Neural cell (in vitro differentiated cells): ENCODE measurements at regions not wholly inside any gene's neighbourhood (a gene's known extent, or its start where the extent isn't known, plus 50 kb on each side); places are given as distances from the start of the nearest gene placed in this dataset.

ENCODE experiments used
- H2AFZ ChIP-seq: fragments of 200-600, 300-800 bp; sonication (generic), shearing (Covaris generic); 2 replicates; pipeline ENCODE4 v1.6.0; 2014; ENCODE audit warnings: low read depth, mild to moderate bottlenecking, antibody characterized with exemption, low read length, moderate library complexity
- H3F3A ChIP-seq: fragments of 200-600 bp; shearing (Covaris generic); 2 replicates; pipeline ENCODE4 v1.6.1; 2016; ENCODE audit warnings: mild to moderate bottlenecking, moderate library complexity, mixed read lengths, antibody characterized with exemption, low read length; ENCODE audit not compliant: insufficient read depth, poor library complexity, severe bottlenecking
- H3K27ac ChIP-seq: fragments of 200-600, 300-800 bp; sonication (generic), shearing (Covaris generic); 2 replicates; pipeline ENCODE4 v1.5.1; 2014; ENCODE audit warnings: mild to moderate bottlenecking, low read length, moderate library complexity
- H3K27me3 ChIP-seq: fragments of 300-800, 200-600 bp; sonication (generic), shearing (Covaris generic); 2 replicates; pipeline ENCODE4 v1.6.0; 2014; ENCODE audit warnings: mild to moderate bottlenecking, low read depth, low read length, moderate library complexity; ENCODE audit not compliant: insufficient read depth
- H3K36me3 ChIP-seq: fragments of 300-800, 200-600 bp; sonication (generic), shearing (Covaris generic); 2 replicates; pipeline ENCODE4 v1.5.1; 2014; ENCODE audit warnings: mild to moderate bottlenecking, antibody characterized with exemption, low read length, moderate library complexity; ENCODE audit not compliant: insufficient read depth
- H3K4me2 ChIP-seq: fragments of 300-800, 200-600 bp; sonication (generic), shearing (Covaris generic); 2 replicates; pipeline ENCODE4 v1.6.0; 2014; ENCODE audit warnings: mild to moderate bottlenecking, low read length
- H3K4me3 ChIP-seq: fragments of 300-800, 200-600 bp; sonication (generic), shearing (Covaris generic); 2 replicates; pipeline ENCODE4 v1.5.1; 2014; ENCODE audit warnings: mild to moderate bottlenecking, low read length, moderate library complexity
- H3K79me2 ChIP-seq: fragments of 200-600 bp; shearing (Covaris generic); replicated peaks from 2 replicates; pipeline ENCODE4 v1.6.0; 2014; ENCODE audit warnings: mild to moderate bottlenecking, low read length, moderate library complexity; ENCODE audit not compliant: insufficient read depth
- H3K9ac ChIP-seq: fragments of 300-800, 200-600 bp; sonication (generic), shearing (Covaris generic); 2 replicates; pipeline ENCODE4 v1.6.1; 2016; ENCODE audit warnings: mild to moderate bottlenecking, low read length, mixed read lengths
- H3K9me2 ChIP-seq: fragments of 200-600 bp; shearing (Covaris generic); 2 replicates; pipeline ENCODE4 v1.6.1; 2016; ENCODE audit warnings: mild to moderate bottlenecking, low read length, mixed read lengths; ENCODE audit not compliant: insufficient read depth
- H3K9me3 ChIP-seq: fragments of 200-600, 300-800 bp; sonication (generic), shearing (Covaris generic); 2 replicates; pipeline ENCODE4 v1.6.1; 2016; ENCODE audit warnings: mild to moderate bottlenecking, mixed run types, low read length, moderate library complexity, mixed read lengths
- H4K20me1 ChIP-seq: fragments of 200-600 bp; shearing (Covaris generic); 2 replicates; pipeline ENCODE4 v1.6.1; 2016; ENCODE audit warnings: mild to moderate bottlenecking, mixed run types; ENCODE audit not compliant: insufficient read depth
- EP300 ChIP-seq: fragments of 450-650 bp; conservative IDR thresholded peaks from 2 replicates; pipeline ENCODE4 v1.6.1; 2014; ENCODE audit warnings: antibody characterized with exemption, mild to moderate bottlenecking, moderate library complexity; ENCODE audit not compliant: poor library complexity, severe bottlenecking
- EZH2 ChIP-seq: fragments of 200-600, 300-800 bp; shearing (Covaris generic), sonication (generic); IDR thresholded peaks from 2 replicates; pipeline ENCODE4 v1.6.1; 2014; ENCODE audit warnings: antibody characterized with exemption, low read length, borderline replicate concordance, mild to moderate bottlenecking; ENCODE audit not compliant: insufficient read depth, poor library complexity, severe bottlenecking
- MXI1 ChIP-seq: fragments of 450-650 bp; conservative IDR thresholded peaks from 2 replicates; pipeline ENCODE4 v1.6.1; 2014; ENCODE audit warnings: antibody characterized with exemption, mild to moderate bottlenecking; ENCODE audit not compliant: poor library complexity, severe bottlenecking
- POLR2AphosphoS5 ChIP-seq: IDR thresholded peaks from 2 replicates; pipeline ENCODE4 v1.6.1; 2012
- RAD21 ChIP-seq: fragments of 450-650 bp; conservative IDR thresholded peaks from 2 replicates; pipeline ENCODE4 v1.6.1; 2014; ENCODE audit warnings: antibody characterized with exemption, mild to moderate bottlenecking, moderate library complexity
- REST ChIP-seq: IDR thresholded peaks from 2 replicates; pipeline ENCODE4 v1.6.1; 2012; ENCODE audit warnings: borderline replicate concordance
- SMC3 ChIP-seq: fragments of 450-650 bp; conservative IDR thresholded peaks from 2 replicates; pipeline ENCODE4 v1.6.1; 2014; ENCODE audit warnings: antibody characterized with exemption, mild to moderate bottlenecking, moderate library complexity; ENCODE audit not compliant: poor library complexity
- TAF1 ChIP-seq: IDR thresholded peaks from 2 replicates; pipeline ENCODE4 v1.6.1; 2012; ENCODE audit warnings: low read depth
- TF ChIP-seq, protein P1 (sequence below): fragments of 450-650 bp; IDR thresholded peaks from 2 replicates; pipeline ENCODE4 v1.5.1; 2014; ENCODE audit warnings: antibody characterized with exemption, mild to moderate bottlenecking, moderate library complexity; ENCODE audit not compliant: poor library complexity, severe bottlenecking

DNA sequence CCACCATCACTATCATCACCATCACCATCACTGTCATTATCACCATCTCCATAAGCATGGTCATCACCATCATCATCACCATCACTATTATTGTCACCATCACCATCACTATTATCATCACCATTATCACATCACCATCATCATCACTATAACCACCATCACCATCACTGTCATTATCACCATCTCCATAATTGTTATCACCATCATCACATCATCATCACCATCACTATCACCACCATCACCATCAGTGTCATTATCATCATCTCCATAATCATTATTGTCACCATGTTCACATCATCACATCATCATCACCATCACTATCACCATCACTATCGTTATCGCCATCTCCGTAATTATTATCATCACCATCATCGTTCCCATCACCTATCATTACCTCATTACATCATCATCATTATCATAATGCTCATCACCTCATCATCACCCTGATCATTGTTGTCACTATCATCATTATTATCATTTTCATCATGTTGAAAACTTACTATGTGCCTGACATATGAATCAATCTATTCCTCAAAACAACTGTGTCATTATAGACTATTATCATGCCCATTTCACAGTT, 280.3 kb upstream of the HS6ST1 start:
- no peaks in the 10 kb centered on the region for H3K36me3 ChIP-seq
- H4K20me1 ChIP-seq: no peaks in the 10 kb centered on the region
- H3K9me2 ChIP-seq: no peaks in the 10 kb centered on the region
- no peaks in the 10 kb centered on the region for H3K79me2 ChIP-seq
- H3K9ac ChIP-seq: no peak overlapping the region
- H3K27me3 ChIP-seq: no peaks in the 10 kb centered on the region
- H3F3A ChIP-seq: no peaks in the 10 kb centered on the region
- no peak overlapping the region for H3K4me2 ChIP-seq
- no peak overlapping the region for H3K27ac ChIP-seq
- no peak overlapping the region for H2AFZ ChIP-seq
- no peak overlapping the region for H3K4me3 ChIP-seq
- no peaks in the 10 kb centered on the region for H3K9me3 ChIP-seq
- TF ChIP-seq EP300 (no peak), SMC3 (no peak), TAF1 (no peak), REST (no peak)
- TF ChIP-seq, protein P1, sequence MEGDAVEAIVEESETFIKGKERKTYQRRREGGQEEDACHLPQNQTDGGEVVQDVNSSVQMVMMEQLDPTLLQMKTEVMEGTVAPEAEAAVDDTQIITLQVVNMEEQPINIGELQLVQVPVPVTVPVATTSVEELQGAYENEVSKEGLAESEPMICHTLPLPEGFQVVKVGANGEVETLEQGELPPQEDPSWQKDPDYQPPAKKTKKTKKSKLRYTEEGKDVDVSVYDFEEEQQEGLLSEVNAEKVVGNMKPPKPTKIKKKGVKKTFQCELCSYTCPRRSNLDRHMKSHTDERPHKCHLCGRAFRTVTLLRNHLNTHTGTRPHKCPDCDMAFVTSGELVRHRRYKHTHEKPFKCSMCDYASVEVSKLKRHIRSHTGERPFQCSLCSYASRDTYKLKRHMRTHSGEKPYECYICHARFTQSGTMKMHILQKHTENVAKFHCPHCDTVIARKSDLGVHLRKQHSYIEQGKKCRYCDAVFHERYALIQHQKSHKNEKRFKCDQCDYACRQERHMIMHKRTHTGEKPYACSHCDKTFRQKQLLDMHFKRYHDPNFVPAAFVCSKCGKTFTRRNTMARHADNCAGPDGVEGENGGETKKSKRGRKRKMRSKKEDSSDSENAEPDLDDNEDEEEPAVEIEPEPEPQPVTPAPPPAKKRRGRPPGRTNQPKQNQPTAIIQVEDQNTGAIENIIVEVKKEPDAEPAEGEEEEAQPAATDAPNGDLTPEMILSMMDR: no peak

- no peaks in the 10 kb centered on the region for H3K9me2 ChIP-seq
- no peak overlapping the region for H3K4me2 ChIP-seq
- TF ChIP-seq MXI1 (no peak), EP300 (no peak), RAD21 (no peak), EZH2 (no peak), TAF1 (no peak), SMC3 (no peak), POLR2AphosphoS5 (no peak), REST (no peak)
- TF ChIP-seq, protein P1: no peak
- H3K4me3 ChIP-seq: no peak overlapping the region
- H4K20me1 ChIP-seq: no peaks in the 10 kb centered on the region
- H3K9me3 ChIP-seq: no peaks in the 10 kb centered on the region
- H3K27me3 ChIP-seq: no peaks in the 10 kb centered on the region
- H3K36me3 ChIP-seq: no peaks in the 10 kb centered on the region
- H3F3A ChIP-seq: no peaks in the 10 kb centered on the region
- H3K9ac ChIP-seq: no peak overlapping the region
- H2AFZ ChIP-seq: no peak overlapping the region
- no peak overlapping the region for H3K27ac ChIP-seq
- no peaks in the 10 kb centered on the region for H3K79me2 ChIP-seq
Measured at GRCh38 chr2:128599700-128600099, 281.0 kb upstream of the HS6ST1 start.
